Cerebellar cortex (tissue), 1 donor: ENCODE measurements at regions not wholly inside any gene's neighbourhood (a gene's known extent, or its start where the extent isn't known, plus 50 kb on each side); places are given as distances from the start of the nearest gene placed in this dataset.
"Not testable (repeated sequence)": the region's sequence is repeated elsewhere in the genome, so short reads cannot be mapped to it uniquely, and the experiment has no call there.

Source experiments
- DNase-seq: peaks from one replicate; pipeline ENCODE4 v3.0.0-alpha.2; 2015; ENCODE audit warnings: low spot score

DNA sequence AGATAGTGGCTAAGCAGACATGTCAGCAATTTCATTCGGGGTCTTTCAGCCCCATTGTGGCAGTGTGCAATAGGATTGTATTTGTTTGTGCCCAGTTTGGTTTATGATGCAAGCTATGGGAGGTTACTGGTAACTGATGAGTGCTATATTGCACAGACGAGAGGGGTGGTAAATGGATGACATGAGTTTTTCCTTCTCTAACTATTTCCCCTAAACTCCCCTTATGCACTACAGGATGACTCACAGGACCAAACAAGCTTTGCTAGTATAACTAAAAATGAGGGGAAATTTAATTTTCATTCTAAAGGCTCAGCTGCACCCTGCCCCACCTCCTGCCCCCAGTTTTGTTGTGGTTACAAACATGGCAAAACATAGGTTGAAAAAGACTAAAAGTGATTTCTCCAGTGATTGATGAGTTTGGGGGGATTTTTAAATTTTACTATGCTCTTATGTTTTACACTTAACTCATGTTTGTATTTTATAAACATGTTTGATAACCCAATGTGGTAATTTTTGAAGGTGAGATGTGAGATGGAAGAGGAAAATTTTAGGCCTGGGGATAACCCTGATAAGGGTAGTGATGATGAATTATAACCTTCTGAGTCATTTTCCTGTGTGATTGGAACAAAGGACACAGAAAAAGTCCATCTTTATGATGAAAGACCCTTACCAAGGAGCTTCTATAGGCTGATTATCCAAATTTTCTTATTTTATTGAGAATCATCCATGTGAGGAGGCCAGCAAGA lies 60.8 kb upstream of the NAMPT start:
- DNase-seq: no peak

DNA sequence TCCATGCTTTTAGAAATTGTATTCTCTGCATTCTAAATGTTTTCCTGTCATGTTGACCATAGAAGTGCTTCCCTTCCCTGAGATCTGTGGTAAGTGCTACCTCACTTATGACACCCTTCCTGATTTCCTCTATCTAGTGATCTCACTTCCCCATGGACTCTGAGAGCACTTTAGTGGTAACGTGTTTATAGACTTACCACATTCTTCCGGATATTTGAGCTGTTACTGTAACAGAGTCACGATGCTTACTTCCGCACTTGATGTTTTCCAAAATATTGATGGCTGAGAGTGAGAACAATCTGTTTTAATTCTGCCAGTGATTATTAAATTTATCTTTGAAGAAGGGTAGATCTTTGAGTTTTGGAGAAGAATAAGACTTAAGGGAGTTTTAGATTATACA lies 60.1 kb upstream of the NAMPT start:
- DNase-seq: no peak

DNA sequence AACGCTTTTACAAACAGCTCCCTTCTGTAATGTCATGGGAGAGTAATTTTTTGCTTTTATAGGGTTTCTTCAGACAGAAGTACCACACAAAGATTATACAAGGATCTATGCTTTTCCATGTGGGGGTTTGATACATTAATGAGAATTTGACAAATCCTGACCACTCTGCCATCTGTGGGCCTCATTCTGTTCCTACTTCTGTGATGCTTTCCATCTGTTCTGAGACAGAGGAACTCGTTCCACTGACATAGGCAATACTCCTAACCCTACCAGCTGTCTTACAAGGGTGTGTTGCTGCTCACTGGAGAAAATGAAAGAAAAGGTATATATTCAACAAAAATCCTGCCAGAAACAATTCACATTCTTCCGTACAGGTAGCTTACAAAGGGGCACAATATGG lies 59.4 kb upstream of the NAMPT start:
- no peak for DNase-seq

DNA sequence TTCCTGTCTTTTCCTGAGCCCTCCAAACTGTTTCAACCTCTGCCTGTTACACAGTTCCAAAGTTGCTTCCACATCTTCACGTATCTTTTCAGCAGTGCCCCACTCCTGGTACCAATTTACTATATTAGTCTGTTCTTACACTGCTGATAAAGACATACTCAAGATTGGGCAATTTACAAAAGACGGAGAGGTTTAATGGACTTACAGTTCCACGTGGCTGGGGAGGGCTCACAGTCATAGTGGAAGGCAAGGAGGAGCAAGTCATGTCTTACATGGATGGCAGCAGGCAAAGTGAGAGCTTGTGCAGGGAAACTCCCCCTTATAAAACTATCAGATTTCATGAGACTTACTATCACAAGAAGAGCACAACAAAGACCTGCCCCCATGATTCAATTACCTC lies 57.3 kb upstream of the NAMPT start:
- not testable (repeated sequence) for DNase-seq

DNA sequence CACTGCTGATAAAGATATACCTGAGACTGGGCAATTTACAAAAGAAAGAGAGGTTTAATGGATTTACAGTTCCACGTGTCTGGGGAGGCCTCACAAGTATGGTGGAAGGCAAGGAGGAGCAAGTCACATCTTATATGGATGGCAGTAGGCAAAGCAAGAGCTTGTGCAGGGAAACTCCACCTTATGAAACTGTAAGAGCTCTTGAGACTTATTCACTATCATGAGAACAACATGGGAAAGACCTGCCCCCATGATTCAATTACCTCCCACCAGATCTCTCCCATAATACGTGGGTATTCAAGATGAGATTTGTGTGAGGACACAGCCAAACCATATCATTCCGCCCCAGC lies 55.4 kb upstream of the NAMPT start:
- not testable (repeated sequence) for DNase-seq

DNA sequence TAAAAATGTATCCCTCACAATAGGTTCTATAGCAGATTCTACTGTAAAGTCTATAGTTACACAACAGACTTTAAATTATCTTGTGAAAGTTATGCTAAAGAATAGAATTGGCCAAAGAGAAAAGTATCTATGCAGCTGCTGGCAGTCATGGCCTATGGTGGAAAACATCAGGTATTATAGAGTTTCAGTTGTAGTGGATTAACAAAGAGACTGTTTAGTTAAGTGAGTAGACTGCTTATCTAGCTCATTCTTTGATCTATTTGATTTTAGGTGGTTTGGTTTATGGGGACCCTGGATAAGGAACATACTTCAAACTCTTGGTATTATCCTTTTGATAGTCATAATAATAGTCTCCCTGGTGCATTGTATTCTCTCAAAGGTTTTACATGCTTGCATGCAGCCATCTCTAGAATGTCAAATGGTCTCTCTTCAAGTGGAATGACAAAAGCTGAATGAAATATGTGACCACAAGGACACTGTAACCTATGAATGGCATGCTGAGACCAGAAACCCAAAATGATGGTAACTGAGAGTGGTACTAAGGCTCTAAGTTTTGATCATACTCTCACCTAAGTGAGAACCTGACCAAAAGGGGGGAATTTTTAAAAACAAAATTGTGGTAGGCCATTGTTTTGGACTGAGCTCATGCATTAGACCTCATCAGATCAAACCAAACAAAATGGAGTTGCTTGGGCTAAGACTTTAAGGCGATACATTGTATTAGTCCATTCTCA lies 54.9 kb upstream of the NAMPT start:
- DNase-seq: no peak

DNA sequence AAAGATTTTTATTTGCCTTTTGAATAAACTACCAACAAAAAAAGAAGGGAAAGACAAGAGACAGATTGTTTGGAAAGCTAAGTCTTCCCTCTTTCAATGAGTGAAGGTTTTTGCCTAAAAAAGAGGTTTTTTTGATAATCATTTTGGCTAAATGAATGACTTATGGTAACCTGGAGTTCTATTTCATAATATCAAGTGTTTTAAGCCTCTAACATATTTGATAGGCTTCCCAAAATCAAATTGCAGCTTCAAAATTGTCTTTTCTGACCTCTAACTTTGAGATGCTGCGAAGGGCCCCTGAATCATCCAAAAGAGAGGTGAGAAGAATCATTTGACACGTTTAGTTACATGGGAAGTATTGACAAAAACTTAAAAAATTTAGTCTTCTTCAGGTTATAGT lies 53.0 kb upstream of the NAMPT start:
- no peak for DNase-seq

DNA sequence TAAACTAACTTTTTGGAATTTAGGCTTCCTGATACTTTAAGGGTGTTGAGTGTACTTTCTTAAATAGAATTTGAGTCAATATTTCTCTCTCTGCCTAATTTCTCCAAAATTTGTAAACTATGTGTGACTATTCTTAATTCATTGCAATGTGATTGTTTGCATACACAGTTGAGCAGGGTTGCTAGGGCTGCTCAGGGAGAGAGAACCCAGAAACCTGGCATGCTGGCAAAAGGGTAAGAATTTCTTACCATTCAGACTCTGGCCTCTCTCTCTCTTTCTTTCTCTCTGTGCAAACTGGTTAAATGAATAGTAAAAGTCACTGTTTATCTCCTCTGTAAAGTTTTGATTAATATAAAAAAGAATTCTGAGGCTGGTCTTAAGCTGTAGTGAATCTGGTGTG lies 51.0 kb upstream of the NAMPT start:
- no peak for DNase-seq
